Esophagus squamous epithelium (tissue), 5 donors: ENCODE measurements at regions not wholly inside any gene's neighbourhood (a gene's known extent, or its start where the extent isn't known, plus 50 kb on each side); places are given as distances from the start of the nearest gene placed in this dataset.

Experiments used
- DNase-seq: peaks from one replicate; lab custom pipeline; 2025; lab: John Stamatoyannopoulos, UW
- H3K27ac ChIP-seq, 4 donors: fragments of 200-600 bp; sonication (generic); one replicate each; pipeline ENCODE4 v1.5.1; 2016 to 2019; ENCODE audit warnings: mild to moderate bottlenecking in 1 of 4
- H3K27me3 ChIP-seq, 4 donors: fragments of 200-600 bp; sonication (generic); 1 replicate in 3 of 4; 2 replicates in 1 of 4; pipeline versions ENCODE4 v1.5.1 to v1.6.0; 2017 to 2021; ENCODE audit warnings: antibody characterized with exemption in 1 of 4
- H3K36me3 ChIP-seq, 3 donors: fragments of 200-600 bp; sonication (generic); one replicate each; pipeline ENCODE4 v1.5.1; 2016 to 2019
- H3K4me1 ChIP-seq, 3 donors: fragments of 200-600 bp; sonication (generic); one replicate each; pipeline ENCODE4 v1.5.1; 2017 to 2019
- H3K4me3 ChIP-seq, 4 donors: fragments of 200-600 bp; sonication (generic); 1 replicate in 3 of 4; 2 replicates in 1 of 4; pipeline ENCODE4 v1.5.1; 2016 to 2019; ENCODE audit warnings: mild to moderate bottlenecking in 2 of 4, moderate library complexity in 1 of 4
- H3K9me3 ChIP-seq, 3 donors: fragments of 200-600 bp; sonication (generic); one replicate each; pipeline ENCODE4 v1.5.1; 2016 to 2019
- CTCF ChIP-seq, 6 experiments: fragments of 450-650 bp in 4 of 6; fragments of 200-600 bp in 2 of 6; sonication (generic) in 2 of 6; IDR thresholded peaks; one replicate each; pipeline ENCODE4 v1.5.1; 2016 to 2019; ENCODE audit warnings: antibody characterized with exemption in 6 of 6, mild to moderate bottlenecking in 4 of 6, moderate library complexity in 4 of 6
- POLR2A ChIP-seq, 4 donors: fragments of 450-650 bp; IDR thresholded peaks; one replicate each; pipeline ENCODE4 v1.6.1; 2017; ENCODE audit warnings: antibody characterized with exemption in 4 of 4, mild to moderate bottlenecking in 4 of 4, moderate library complexity in 3 of 4
- WGBS, 2 donors: methylation state at CpG; one replicate each; pipeline ENCODE4 v1.1.5; 2018; 5-methylcytosine and 5-hydroxymethylcytosine counted together
- intact Hi-C: fragments of 100-400 bp; cut with DNase I; formaldehyde crosslinking; loops from one replicate; pipeline ENCODE4 v1.15.0; 2022
- donor health status: DM: yes; HTN: yes; CAD: no.

DNA sequence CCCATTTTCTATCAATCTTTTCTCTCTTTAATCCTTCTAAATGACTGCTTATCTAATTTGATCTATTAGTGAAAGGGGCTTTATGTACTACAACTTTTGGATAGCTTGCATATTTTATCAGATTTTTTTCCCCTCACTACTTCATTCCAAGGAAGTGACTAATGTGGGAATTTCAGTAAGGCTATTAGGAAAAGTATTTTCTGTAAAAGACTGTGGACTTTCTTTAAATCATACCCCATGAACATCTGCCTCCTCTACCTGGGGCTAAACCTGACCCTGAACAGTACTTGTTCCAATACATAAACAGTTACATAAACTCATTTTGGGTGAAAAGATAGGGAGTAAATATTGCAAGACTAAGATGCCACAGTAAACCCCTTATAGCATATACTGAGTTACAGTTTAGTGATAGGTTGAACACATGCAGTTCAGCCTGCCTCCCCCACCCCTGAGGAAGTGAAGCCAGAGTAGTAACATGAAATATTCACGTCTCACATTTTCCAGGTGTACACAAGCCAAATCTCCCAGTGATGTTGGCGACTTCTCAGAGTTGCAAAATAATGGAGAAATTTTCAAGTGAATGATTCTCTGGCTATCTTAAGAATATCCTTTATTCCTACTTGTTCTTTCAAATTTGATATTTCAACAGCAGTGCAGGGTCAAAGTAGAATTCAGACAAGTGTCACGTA, 590.9 kb upstream of the ZEB2 start:
- no peaks in the 10 kb centered on the region for H3K27me3 ChIP-seq
- no peaks in the 10 kb centered on the region for H3K9me3 ChIP-seq
- WGBS, 2 donors = 74 to 76% methylated on average over 3 of the region's 3 CpGs
- H3K36me3 ChIP-seq = no peaks in the 10 kb centered on the region
- no peak overlapping the region for H3K4me3 ChIP-seq
- TF ChIP-seq POLR2A (IDR thresholded peaks at IDR 0.05) (no peak), CTCF (IDR thresholded peaks at IDR 0.05) (no peak)
- H3K27ac ChIP-seq = no peak overlapping the region
- H3K4me1 ChIP-seq = peaks cover 0 to 4% (median 0%) of the 10 kb centered on the region in 3 donors
- no peak for DNase-seq
- intact Hi-C loops = no loop called here

DNA sequence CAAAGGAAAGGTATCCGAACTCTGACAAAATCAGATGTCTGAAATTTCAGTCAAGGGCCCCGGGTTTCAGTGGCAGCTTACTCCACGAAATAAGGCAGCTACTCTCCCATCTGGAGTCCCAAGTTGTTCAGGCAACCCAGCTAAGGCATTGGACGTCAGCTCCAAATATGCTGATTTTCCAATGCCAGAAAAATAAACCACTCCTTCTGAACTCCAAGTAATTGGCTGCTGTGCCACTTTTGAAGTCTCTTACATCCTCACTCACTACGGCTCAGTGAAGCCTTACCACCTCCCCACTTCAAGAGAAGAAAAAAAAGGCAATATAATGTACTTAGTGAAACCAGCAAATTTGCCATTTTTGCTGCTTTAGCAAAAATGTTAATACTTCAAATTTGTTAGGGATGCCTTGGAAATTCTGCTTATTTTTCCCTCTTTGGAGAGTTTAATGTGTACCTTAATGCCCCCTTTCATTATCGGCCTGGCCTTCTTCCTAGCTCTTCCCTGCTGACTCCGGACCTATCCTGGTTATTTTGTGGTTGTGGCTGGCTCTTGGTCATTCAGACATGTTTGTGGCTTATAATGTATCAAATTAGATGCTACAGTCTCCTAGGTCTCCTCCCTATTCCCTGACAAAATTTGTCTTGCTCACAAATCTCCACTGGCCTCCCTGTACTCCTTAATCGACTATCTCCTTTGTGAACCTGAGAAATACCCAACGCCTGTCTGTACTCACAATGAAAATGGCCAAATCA, 589.2 kb upstream of the ZEB2 start:
- 84 to 87% methylated on average over 9 of the region's 9 CpGs for WGBS, 2 donors
- no peak overlapping the region for H3K4me3 ChIP-seq
- intact Hi-C loops = no loop called here
- no peaks in the 10 kb centered on the region for H3K4me1 ChIP-seq
- no peak overlapping the region for H3K27ac ChIP-seq
- TF ChIP-seq POLR2A (IDR thresholded peaks at IDR 0.05) (no peak), CTCF (IDR thresholded peaks at IDR 0.05) (no peak)
- no peaks in the 10 kb centered on the region for H3K27me3 ChIP-seq
- no peaks in the 10 kb centered on the region for H3K36me3 ChIP-seq
- no peaks in the 10 kb centered on the region for H3K9me3 ChIP-seq
- no peak for DNase-seq

DNA sequence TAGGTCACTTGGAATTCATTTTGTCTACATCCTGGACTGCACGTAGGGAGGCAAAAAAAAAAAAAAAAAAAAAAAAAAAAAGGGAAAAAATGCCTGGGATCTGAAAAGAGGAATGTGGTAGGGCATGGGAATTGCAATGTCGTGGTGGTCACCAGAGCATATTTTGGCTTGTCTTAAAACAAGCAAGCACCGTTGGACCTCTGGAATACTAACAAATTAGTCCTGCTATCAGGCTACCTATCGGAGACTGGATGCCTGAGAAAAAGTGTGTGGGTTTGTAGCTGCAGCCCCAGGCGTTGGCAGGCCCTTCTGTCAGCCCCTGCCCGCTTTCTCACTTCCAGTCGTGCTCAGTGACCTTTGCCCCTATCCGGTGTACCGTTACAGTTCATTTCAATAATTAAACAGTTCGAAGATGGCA, 588.5 kb upstream of the ZEB2 start:
- no peak for DNase-seq
- intact Hi-C loops = no loop called here

DNA sequence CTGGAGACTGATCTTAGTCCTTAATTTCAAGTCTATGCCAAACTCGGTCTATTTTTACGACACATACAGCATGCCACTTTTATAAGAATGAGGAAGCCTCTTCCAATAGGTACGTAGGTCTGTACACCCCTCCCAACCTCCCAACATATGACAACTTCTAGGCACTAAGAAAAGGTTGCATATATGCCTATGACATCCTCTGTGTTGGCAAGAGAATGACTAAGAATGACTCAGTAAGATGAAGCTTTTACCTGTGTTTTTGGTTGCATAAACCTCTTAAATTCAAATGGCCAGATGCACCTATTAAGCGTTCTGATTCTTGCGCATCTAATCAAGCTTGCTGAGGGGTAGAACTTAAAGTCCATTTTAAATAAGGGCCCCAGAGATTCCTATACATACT, 586.4 kb upstream of the ZEB2 start:
- TF ChIP-seq CTCF (IDR thresholded peaks at IDR 0.05) = no peak
- no peak for TF ChIP-seq POLR2A (IDR thresholded peaks at IDR 0.05)
- Histone ChIP-seq H3K36me3 (no peaks in the 10 kb centered on the region), H3K4me1 (no peaks in the 10 kb centered on the region), H3K27me3 (no peaks in the 10 kb centered on the region), H3K27ac (no peak overlapping the region), H3K9me3 (no peaks in the 10 kb centered on the region), H3K4me3 (no peak overlapping the region)
- intact Hi-C loops = no loop called here
- WGBS, 2 donors = 78 to 80% methylated on average over 5 of the region's 5 CpGs
- no peak for DNase-seq

More for the DNA sequence above, 588.5 kb upstream of the ZEB2 start:
- Histone ChIP-seq H3K4me1 (no peaks in the 10 kb centered on the region), H3K9me3 (no peaks in the 10 kb centered on the region), H3K4me3 (no peak overlapping the region), H3K27me3 (no peaks in the 10 kb centered on the region), H3K36me3 (no peaks in the 10 kb centered on the region), H3K27ac (no peak overlapping the region)
- TF ChIP-seq POLR2A (IDR thresholded peaks at IDR 0.05) = no peak
- no peak for TF ChIP-seq CTCF (IDR thresholded peaks at IDR 0.05)
- 75 to 82% methylated on average over 10 of the region's 10 CpGs for WGBS, 2 donors

- intact Hi-C loops = no loop called here
- Histone ChIP-seq H3K4me1 (no peaks in the 10 kb centered on the region), H3K4me3 (no peak overlapping the region), H3K9me3 (no peaks in the 10 kb centered on the region), H3K27me3 (no peaks in the 10 kb centered on the region), H3K36me3 (no peaks in the 10 kb centered on the region), H3K27ac (no peak overlapping the region)
- DNase-seq = no peak
- no peak for TF ChIP-seq POLR2A (IDR thresholded peaks at IDR 0.05)
- 77 to 84% methylated on average over 2 of the region's 2 CpGs for WGBS, 2 donors
Measured at GRCh38 chr2:145102706-145103105, 582.8 kb upstream of the ZEB2 start.
